ENCODE measurements at regions not wholly inside any gene's neighbourhood (a gene's known extent, or its start where the extent isn't known, plus 50 kb on each side); places are given as distances from the start of the nearest gene placed in this dataset.
"Not testable (repeated sequence)": the region's sequence is repeated elsewhere in the genome, so short reads cannot be mapped to it uniquely, and the experiment has no call there.

- Histone ChIP-seq H3K36me3 (no peaks in the 10 kb centered on the region), H3K9ac (ENCODE audit: low read depth in 2 of 2, low read length in 2 of 2) (no peak overlapping the region), H3K4me1 (peaks cover 5% of the 10 kb centered on the region), H3K27me3 (no peaks in the 10 kb centered on the region), H3K27ac (no peak overlapping the region), H3K4me3 (no peak overlapping the region), H3K9me3 (no peaks in the 10 kb centered on the region)
- intact Hi-C loops (cut with DNase I): no loop called here
- DNase-seq: no peak
- no peak for TF ChIP-seq CTCF (IDR thresholded peaks at IDR 0.05)
Measured at GRCh38 chr2:203621981-203622515, 84.4 kb upstream of the CD28 start.

- Histone ChIP-seq H3K27ac (no peak overlapping the region), H3K9me3 (no peaks in the 10 kb centered on the region), H3K4me1 (peaks cover 5% of the 10 kb centered on the region), H3K27me3 (no peaks in the 10 kb centered on the region), H3K4me3 (no peak overlapping the region), H3K36me3 (no peaks in the 10 kb centered on the region), H3K9ac (ENCODE audit: low read depth in 2 of 2, low read length in 2 of 2) (no peak overlapping the region)
- intact Hi-C loops (cut with DNase I): no loop called here
- no peak for TF ChIP-seq CTCF (IDR thresholded peaks at IDR 0.05)
- no peak for DNase-seq
Measured at GRCh38 chr2:203623096-203623495, 83.3 kb upstream of the CD28 start.

- no peak for DNase-seq
- no peaks in the 10 kb centered on the region for H3K27me3 ChIP-seq
- H3K9ac ChIP-seq (ENCODE audit: low read depth in 2 of 2, low read length in 2 of 2): no peak overlapping the region
- no peaks in the 10 kb centered on the region for H3K36me3 ChIP-seq
- H3K4me3 ChIP-seq: no peak overlapping the region
- no peak for TF ChIP-seq CTCF (IDR thresholded peaks at IDR 0.05)
- intact Hi-C loops (cut with DNase I): no loop called here
- no peak overlapping the region for H3K27ac ChIP-seq
- H3K4me1 ChIP-seq: peaks cover 5% of the 10 kb centered on the region
- H3K9me3 ChIP-seq: no peaks in the 10 kb centered on the region
Measured at GRCh38 chr2:203623661-203624060, 82.8 kb upstream of the CD28 start.

- DNase-seq: no peak
Measured at GRCh38 chr2:203625701-203626100, 80.7 kb upstream of the CD28 start.

GRCh38 chr2:203626247-203626646, 80.2 kb upstream of the CD28 start:
- H3K27me3 ChIP-seq; DNase-seq; intact Hi-C loops (cut with DNase I); H3K4me3 ChIP-seq; H3K9ac ChIP-seq (ENCODE audit: low read depth in 2 of 2, low read length in 2 of 2); H3K27ac ChIP-seq; H3K9me3 ChIP-seq; H3K4me1 ChIP-seq; H3K36me3 ChIP-seq: not testable (repeated sequence)

More at GRCh38 chr2:203625701-203626100, 80.7 kb upstream of the CD28 start:
- Histone ChIP-seq H3K4me1 (no peaks in the 10 kb centered on the region), H3K36me3 (no peaks in the 10 kb centered on the region), H3K27me3 (no peaks in the 10 kb centered on the region), H3K4me3 (no peak overlapping the region), H3K27ac (no peak overlapping the region), H3K9me3 (no peaks in the 10 kb centered on the region), H3K9ac (ENCODE audit: low read depth in 2 of 2, low read length in 2 of 2) (no peak overlapping the region)
- no peak for TF ChIP-seq CTCF (IDR thresholded peaks at IDR 0.05)
- intact Hi-C loops (cut with DNase I): no loop called here

GRCh38 chr2:203626952-203627681, 79.3 kb upstream of the CD28 start:
- H3K27me3 ChIP-seq: no peaks in the 10 kb centered on the region
- intact Hi-C loops (cut with DNase I): no loop called here
- no peak overlapping the region for H3K27ac ChIP-seq
- no peak for TF ChIP-seq CTCF (IDR thresholded peaks at IDR 0.05)
- no peak overlapping the region for H3K9ac ChIP-seq (ENCODE audit: low read depth in 2 of 2, low read length in 2 of 2)
- no peak for DNase-seq
- no peak overlapping the region for H3K4me3 ChIP-seq
- H3K36me3 ChIP-seq: no peaks in the 10 kb centered on the region
- no peaks in the 10 kb centered on the region for H3K4me1 ChIP-seq
- no peaks in the 10 kb centered on the region for H3K9me3 ChIP-seq

Measured in colonic mucosa (tissue), 4 donors.